Non-pigmented ciliary epithelial cell (primary cell): ENCODE measurements at regions not wholly inside any gene's neighbourhood (a gene's known extent, or its start where the extent isn't known, plus 50 kb on each side); places are given as distances from the start of the nearest gene placed in this dataset.

Experiments
- DNase-seq: peaks from one replicate; pipeline ENCODE4 v3.0.0-alpha.2; 2010; ENCODE audit warnings: low read depth

DNA sequence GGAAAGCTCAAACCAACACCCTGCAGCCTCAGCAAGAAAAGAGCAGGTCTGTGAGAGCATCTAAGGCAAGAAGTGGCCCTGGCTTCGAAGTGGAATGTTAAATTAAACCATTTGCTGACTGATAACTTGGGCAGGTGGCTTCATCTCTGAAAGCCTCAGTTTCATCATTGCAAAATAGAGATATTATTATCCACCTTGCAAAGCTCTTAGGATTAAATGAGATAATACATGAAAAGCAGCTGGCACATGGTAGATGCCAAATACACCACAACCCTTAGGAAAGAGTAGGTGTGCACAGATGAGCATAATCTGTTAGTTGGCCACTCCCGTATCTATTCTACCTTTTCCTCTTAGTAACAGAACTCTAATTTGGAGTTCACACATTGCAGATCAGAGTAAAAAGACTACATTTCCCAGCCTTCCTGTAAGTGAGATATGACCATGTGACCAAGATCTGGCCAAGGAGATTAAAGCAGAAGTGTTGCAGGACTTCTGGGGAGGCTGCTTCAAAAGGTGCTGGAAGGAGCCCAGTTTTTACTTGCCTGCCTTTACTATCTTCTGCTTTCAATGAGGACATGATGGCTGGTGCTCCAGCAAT, 288.7 kb downstream of the SOX9 start:
- DNase-seq: no peak

DNA sequence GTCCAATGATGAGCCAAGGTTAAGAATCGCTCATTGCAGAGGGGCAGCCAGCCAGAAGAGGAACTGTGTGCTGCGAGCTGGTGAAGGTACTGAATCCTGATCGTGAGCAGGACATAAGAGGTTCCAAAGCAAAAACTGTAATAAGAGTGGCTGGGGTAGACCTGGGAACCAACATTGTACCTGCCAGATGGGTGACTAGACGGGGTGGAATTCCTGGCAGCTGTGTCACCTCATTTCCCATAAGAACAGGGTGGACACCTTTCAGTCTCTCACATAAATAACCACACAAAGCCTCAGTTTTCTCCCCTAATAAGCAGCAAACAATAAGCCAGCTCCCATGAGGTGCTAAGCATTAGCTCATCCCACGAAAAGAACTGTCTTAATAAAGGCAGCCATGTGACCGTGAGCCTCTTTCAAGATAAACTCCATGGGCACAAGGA, 290.3 kb downstream of the SOX9 start:
- DNase-seq: no peak

DNA sequence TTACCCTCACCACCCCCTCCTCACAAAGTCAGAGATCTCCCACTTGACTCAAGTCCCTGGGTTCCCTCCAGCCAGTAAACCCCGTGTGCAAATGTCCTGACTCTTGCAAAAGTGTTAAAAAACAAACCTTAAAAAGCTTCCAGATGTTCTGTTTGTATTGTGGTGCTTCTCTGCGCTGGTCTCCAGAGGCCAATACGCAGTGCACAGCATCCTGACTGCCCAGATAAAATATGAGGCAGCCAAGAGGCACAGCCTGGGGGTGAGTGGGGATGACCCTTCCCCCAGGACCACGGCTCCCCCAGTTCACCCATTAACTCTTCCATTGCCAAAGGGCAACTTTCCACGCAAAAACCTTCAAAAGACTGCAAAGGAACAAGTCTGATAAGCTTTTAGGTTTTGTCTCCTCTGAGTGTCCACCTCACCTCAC, 291.8 kb downstream of the SOX9 start:
- DNase-seq: no peak

GRCh38 chr17:72413077-72414031, 292.5 kb downstream of the SOX9 start:
- no peak for DNase-seq

GRCh38 chr17:72414032-72414396, 293.2 kb downstream of the SOX9 start:
- DNase-seq: no peak

DNA sequence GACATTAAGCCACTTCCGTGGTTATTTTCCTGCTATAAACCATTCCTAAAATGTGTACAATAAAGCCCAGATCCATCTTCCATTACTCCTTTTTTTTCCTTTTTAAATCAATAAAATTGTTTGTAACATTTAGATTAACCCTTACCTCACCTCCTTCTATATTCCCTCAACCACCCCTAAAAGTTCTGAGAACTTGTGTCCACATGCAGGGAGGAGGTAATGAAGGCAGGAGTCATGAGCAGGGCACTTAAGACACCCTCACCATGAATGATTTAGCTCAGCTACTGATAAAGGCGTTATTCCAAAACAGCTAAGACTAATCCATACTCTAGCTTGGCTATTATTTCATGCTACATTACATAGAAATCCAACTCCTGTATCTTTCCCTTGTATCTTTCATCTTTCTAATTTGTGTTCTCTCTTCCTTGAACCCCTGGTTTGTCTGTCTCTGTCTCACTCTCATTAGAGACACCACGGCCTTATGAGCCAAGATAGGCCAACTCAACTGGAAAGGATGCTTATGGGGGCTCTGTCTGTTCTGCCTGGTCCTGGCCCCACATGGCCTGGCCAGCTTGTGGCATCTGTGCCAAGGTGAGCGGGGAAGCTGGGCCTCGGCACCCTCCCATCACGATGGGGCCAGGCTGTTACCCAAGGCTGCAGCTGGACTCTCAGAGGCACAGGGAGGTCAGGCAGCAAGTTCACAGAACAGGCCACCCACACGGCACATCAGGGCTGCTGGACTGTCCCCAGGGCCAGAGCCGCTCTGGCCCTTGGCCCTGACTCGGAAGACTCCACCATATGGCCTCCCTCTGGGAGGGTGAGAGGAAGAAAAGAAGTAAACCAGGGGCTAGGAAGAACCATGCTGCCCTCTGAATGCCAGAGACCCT, 294.4 kb downstream of the SOX9 start:
- no peak for DNase-seq

DNA sequence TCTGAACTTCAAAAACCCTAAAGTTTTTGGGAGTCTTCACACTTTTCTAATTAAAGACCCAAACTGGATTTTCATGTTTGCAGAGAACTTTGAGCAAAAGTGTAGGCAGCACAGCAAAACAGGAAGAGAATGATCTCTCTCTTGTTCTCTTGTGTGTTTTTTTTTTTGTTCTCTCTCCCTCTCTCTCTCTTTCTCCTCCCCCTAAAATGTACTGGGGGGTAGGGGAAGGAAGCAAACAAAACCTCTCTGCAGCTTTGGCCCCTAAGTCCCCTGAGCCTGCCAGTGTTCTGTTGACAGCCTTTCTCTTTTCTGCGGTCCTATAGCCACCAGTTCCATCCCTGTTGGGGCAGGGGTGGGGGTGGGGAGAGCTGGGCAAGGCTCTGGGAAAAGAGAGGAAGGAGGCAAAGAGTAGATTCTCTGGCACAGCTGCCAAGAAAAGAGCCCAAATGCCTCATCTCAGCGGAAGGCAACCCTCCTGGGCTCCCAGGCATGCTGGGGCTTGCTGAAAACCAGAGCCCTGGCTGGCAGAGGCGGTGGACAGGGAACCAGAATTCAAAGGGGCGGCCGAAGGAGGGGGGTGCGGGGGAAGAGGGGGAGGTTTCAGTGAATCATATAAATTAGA, 295.3 kb downstream of the SOX9 start:
- DNase-seq: no peak

DNA sequence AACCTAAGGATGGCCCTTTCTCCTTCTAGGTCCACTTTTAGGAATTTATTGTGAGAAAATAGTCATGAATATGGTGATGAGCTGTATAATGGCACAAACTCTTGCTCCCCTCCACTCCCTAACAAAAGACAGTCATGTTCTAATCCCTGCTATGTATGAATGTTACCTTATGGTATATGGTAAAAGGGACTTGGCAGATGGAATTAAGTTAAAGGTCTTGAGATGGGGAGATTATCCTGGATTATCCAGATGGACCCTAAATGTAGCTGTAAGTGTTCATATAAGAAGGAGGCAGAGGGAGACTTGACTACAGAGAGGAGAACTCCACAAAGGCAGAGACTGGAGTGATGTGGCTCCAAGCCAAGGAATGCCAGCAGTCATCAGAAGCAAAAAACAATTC, 296.1 kb downstream of the SOX9 start:
- no peak for DNase-seq

DNA sequence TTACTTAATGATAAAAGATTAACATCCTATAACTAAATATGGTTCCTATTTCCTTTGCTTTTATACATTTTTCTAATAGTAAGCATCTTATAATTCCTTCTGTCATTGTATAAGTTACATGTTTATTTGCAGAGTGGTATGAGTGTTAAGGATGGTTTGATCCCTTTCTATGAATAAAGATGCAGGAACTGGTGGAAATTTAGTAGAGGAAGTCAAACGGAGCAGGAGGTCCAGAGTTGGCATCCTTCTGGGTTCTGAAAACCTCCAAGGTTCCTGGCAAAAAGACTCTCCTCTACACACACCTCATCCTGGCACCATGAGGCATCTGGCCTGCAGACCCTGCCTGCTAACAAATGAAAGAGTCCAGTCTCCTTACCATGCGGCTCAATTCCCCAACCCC, 296.8 kb downstream of the SOX9 start:
- DNase-seq: no peak

GRCh38 chr17:72419866-72420774, 299.3 kb downstream of the SOX9 start:
- DNase-seq: no peak

GRCh38 chr17:72420775-72421127, 299.9 kb downstream of the SOX9 start:
- no peak for DNase-seq

DNA sequence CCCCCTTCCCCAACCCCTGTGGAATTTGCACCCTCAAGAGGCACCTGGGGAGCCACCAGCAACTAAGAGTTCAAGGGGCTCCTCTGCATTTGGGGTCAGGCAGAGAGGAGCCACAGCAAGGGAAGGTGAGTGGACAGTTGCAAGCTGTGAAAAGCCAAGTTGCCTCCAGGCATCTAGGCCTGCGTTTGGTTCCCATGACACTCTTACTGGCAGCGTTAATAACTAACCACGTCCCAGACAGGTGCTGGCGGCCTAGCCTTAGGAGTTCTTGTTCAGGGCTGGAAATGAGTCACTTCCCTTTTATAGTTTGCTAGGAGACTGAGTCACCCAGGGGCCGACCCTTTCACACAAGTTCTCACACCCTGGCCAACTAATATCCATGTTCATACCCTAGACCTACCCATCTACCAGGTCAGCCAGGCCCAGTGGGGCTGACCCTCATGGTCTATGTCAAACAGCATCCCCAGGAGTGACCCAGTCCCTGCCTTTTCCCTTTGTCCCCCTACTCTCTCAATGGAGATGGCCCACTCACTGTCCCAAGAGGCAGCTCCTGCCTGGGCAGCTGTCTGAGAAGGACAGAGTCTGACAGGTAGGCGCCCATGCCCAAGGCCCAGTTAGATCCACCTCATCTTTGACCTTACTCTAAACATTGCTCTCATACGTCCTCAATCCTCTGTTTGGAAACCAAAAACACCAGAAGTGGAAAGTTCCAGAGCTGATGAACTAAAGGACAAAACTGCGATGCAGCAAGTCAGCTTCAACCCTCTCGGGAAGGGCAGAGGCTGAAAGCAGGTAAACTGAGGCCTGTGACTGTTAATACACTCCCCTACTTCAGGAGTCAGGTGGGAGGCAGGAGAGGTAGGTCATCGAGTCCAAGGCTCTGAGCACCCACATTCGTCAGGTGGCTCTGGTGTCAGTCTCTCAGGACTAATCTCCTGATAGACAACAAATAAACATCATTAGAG, 300.6 kb downstream of the SOX9 start:
- peak; percentile 97 for DNase-seq

DNA sequence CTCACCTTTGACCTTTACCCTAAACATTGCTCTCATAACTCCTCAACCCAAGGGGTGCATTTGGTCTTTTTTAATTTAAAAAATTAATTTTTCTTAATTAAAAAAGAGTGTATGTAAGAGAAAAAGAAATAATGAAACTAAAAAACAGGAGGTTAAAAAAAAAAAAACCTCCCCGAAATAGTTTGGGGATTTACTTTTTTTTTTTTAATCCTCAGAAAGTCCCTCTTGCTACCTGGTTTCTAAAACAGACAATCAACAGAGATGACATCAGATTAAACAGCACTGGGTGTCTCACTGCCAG, 301.3 kb downstream of the SOX9 start:
- DNase-seq: no peak

GRCh38 chr17:72422505-72423285, 301.9 kb downstream of the SOX9 start:
- peak; percentile 67 for DNase-seq

DNA sequence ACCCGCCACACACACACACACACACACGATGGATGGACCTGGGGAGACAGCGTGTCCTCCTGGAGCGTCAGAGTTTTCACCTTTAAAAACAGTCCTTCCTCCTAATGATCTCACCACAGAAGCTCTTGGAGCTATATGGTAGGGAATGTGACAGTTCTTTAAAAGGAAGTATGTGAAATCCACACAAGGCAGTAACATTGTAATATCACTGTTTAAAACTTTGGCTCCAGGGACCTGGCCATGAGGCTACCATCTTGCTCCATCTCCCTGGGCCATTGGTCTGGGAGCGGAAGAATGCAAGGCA, 302.4 kb downstream of the SOX9 start:
- no peak for DNase-seq

DNA sequence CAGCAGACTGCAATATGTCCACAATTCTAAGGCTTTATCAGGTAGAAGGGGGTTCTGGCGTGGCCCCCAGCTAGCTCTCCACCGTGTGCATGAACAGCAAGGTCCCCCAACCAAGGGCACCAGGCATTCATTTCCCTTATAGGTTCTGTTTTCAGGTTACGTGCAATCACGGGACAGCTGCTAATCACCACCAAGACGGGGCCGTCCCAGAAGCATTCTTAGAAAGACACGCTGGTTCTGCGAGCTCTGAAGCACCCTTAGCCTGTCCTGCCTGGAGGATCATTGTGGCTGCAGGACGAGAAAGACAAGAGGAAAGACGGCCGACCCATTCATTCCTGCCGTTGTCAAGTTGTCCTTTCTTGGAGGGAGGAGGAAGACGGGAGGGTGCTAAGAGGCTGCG, 302.9 kb downstream of the SOX9 start:
- DNase-seq: no peak

DNA sequence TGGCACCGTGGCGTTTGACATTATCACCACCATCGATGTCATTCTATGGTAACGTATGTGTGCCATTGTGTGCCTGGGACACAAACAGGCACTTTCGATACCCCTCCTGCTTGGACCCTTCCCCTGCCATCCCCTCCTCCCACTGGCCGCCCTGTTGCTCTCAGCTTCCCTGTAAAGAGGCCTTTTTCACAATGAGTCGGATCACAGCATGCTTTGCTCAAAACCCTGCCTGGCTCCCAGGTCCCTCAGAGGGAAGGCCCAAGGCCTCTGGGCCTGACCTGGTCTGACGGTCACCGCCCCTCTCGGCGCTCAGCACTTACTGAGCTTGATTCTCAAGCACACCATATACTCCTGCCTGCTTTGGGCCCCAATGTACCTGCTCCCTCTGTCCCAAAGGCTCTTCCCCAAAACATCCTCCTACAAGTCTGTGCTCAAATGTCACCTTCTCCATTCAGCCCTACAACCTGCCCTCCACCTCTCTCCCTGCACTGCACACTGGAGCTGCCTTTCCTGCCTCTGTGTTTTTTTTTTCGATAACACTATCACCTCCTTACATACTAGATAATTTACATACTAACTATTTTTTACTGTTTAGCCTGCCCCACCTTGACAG, 303.8 kb downstream of the SOX9 start:
- DNase-seq: no peak

GRCh38 chr17:72425133-72425793, 304.4 kb downstream of the SOX9 start:
- no peak for DNase-seq

DNA sequence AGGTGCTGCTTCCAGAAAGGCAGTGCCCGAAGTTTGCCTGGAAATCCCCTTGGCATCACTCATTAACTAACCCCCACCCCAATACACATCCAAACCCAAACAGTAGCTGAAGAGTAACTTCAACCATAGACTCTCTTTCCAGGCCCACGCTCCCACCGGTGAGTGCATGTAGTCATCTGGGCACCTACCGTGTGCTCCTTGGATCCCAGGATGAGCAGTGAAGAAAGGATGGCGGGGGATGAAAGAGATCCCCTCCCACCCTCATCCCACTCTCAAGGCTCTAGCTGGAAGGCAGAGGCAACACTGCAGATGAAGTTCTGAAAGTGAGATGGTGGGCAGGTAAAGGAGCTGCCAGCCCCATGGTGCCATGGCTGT, 305.0 kb downstream of the SOX9 start:
- DNase-seq: no peak
